Smooth muscle cell (in vitro differentiated cells): ENCODE measurements at regions not wholly inside any gene's neighbourhood (a gene's known extent, or its start where the extent isn't known, plus 50 kb on each side); places are given as distances from the start of the nearest gene placed in this dataset.
A peak's percentile ranks its signal among the peaks of the same experiment; 100 is the strongest.
"Not testable (repeated sequence)": the region's sequence is repeated elsewhere in the genome, so short reads cannot be mapped to it uniquely, and the experiment has no call there.

Experiments
- DNase-seq: peaks from one replicate; lab custom pipeline; 2025; ENCODE audit not compliant: unreplicated experiment; lab: John Stamatoyannopoulos, UW
- H2AFZ ChIP-seq: fragments of 200-600 bp; sonication (generic); 2 replicates; pipeline ENCODE4 v1.6.0; 2016; ENCODE audit warnings: antibody characterized with exemption, low read depth, mild to moderate bottlenecking
- H3F3A ChIP-seq: fragments of 200-600 bp; sonication (generic); 2 replicates; pipeline ENCODE4 v1.6.0; 2017; ENCODE audit warnings: antibody characterized with exemption, low read depth
- H3K27ac ChIP-seq: fragments of 200-600 bp; sonication (generic); 2 replicates; pipeline ENCODE4 v1.5.1; 2016; ENCODE audit warnings: low read depth, mild to moderate bottlenecking
- H3K27me3 ChIP-seq: fragments of 200-600 bp; sonication (generic); 2 replicates; pipeline ENCODE4 v1.6.1; 2016; ENCODE audit warnings: low read depth, mild to moderate bottlenecking
- H3K36me3 ChIP-seq: fragments of 200-600 bp; sonication (generic); 2 replicates; pipeline ENCODE4 v1.5.1; 2016; ENCODE audit warnings: low read depth
- H3K4me1 ChIP-seq: fragments of 200-600 bp; sonication (generic); 2 replicates; pipeline ENCODE4 v1.5.1; 2016; ENCODE audit warnings: low read depth
- H3K4me2 ChIP-seq: fragments of 200-600 bp; sonication (generic); 2 replicates; pipeline ENCODE4 v1.6.0; 2016; ENCODE audit warnings: mild to moderate bottlenecking
- H3K4me3 ChIP-seq: fragments of 200-600 bp; sonication (generic); 2 replicates; pipeline ENCODE4 v1.5.1; 2016; ENCODE audit warnings: mild to moderate bottlenecking
- H3K79me2 ChIP-seq: fragments of 200-600 bp; sonication (generic); 2 replicates; pipeline ENCODE4 v1.6.0; 2016; ENCODE audit warnings: low read depth, mild to moderate bottlenecking
- H3K9ac ChIP-seq: fragments of 200-600 bp; sonication (generic); 2 replicates; pipeline ENCODE4 v1.6.0; 2016; ENCODE audit warnings: low read depth
- H3K9me3 ChIP-seq: fragments of 200-600 bp; sonication (generic); replicated peaks from 2 replicates; pipeline ENCODE4 v1.5.1; 2016; ENCODE audit warnings: low read depth
- H4K20me1 ChIP-seq: fragments of 200-600 bp; sonication (generic); 2 replicates; pipeline ENCODE4 v1.6.0; 2016; ENCODE audit warnings: low read depth
- WGBS: methylation state at CpG from one replicate; pipeline ENCODE4 v1.1.7; 2016; ENCODE audit warnings: low lambda C conversion rate; 5-methylcytosine and 5-hydroxymethylcytosine counted together
- TF ChIP-seq, protein P1 (sequence below): fragments of 200-600 bp; sonication (generic); IDR thresholded peaks from 2 replicates; pipeline ENCODE4 v1.5.1; 2017; ENCODE audit warnings: borderline replicate concordance, mild to moderate bottlenecking, antibody characterized with exemption; ENCODE audit not compliant: insufficient read depth, poor library complexity, severe bottlenecking

- TF ChIP-seq, protein P1, sequence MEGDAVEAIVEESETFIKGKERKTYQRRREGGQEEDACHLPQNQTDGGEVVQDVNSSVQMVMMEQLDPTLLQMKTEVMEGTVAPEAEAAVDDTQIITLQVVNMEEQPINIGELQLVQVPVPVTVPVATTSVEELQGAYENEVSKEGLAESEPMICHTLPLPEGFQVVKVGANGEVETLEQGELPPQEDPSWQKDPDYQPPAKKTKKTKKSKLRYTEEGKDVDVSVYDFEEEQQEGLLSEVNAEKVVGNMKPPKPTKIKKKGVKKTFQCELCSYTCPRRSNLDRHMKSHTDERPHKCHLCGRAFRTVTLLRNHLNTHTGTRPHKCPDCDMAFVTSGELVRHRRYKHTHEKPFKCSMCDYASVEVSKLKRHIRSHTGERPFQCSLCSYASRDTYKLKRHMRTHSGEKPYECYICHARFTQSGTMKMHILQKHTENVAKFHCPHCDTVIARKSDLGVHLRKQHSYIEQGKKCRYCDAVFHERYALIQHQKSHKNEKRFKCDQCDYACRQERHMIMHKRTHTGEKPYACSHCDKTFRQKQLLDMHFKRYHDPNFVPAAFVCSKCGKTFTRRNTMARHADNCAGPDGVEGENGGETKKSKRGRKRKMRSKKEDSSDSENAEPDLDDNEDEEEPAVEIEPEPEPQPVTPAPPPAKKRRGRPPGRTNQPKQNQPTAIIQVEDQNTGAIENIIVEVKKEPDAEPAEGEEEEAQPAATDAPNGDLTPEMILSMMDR: peak; percentile 60
- no peaks in the 10 kb centered on the region for H3K4me1 ChIP-seq
- 31% methylated on average over 9 of the region's 9 CpGs for WGBS
- H3K4me2 ChIP-seq: peak overlapping the region; percentile 5
- no peak for DNase-seq
- H3K36me3 ChIP-seq: no peaks in the 10 kb centered on the region
- H3K9ac ChIP-seq: no peak overlapping the region
- no peaks in the 10 kb centered on the region for H3K79me2 ChIP-seq
- H3K9me3 ChIP-seq: no peaks in the 10 kb centered on the region
- no peak overlapping the region for H2AFZ ChIP-seq
- no peak overlapping the region for H3K27ac ChIP-seq
- no peak overlapping the region for H3K4me3 ChIP-seq
- no peaks in the 10 kb centered on the region for H3K27me3 ChIP-seq
- no peaks in the 10 kb centered on the region for H3F3A ChIP-seq
- no peaks in the 10 kb centered on the region for H4K20me1 ChIP-seq
Observed at GRCh38 chr7:142478479-142479220, 220.8 kb upstream of the PRSS58 start.

DNA sequence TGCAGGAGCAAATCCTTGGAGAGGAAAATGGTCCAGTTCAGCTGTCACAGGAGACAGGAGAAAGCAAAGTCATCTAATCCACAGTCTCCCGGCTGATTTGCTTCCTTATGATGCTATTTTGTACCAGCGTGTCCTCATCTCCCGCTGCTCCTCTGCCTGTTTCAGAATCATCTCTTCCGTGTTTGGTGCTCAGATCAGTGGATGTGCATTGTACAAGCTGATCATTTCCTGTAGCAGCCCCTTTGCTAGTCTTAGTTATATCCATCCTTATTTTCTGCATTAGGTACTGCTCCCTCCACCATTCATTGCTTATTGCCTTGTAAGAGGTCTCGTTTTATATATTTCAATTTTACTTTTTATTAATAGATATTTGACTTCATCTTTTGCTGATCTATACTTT is 219.9 kb upstream of the PRSS58 start:
- H3K79me2 ChIP-seq, H3K4me2 ChIP-seq, H3K36me3 ChIP-seq, H3K27me3 ChIP-seq, DNase-seq, H3K4me3 ChIP-seq, H3K9me3 ChIP-seq, H3K4me1 ChIP-seq, H3K27ac ChIP-seq, H2AFZ ChIP-seq, H3F3A ChIP-seq, H3K9ac ChIP-seq, H4K20me1 ChIP-seq: not testable (repeated sequence)
- WGBS: 86% methylated on average over 5 of the region's 5 CpGs

GRCh38 chr7:142477079-142477651 is 219.3 kb upstream of the PRSS58 start:
- WGBS: 81% methylated on average over 3 of the region's 3 CpGs
- Histone ChIP-seq H3K9me3 (no peaks in the 10 kb centered on the region), H3K27me3 (no peaks in the 10 kb centered on the region), H3K9ac (no peak overlapping the region), H3F3A (no peaks in the 10 kb centered on the region), H3K4me3 (no peak overlapping the region), H3K36me3 (no peaks in the 10 kb centered on the region), H3K4me2 (no peak overlapping the region), H2AFZ (no peak overlapping the region), H3K27ac (no peak overlapping the region), H4K20me1 (no peaks in the 10 kb centered on the region), H3K79me2 (no peaks in the 10 kb centered on the region), H3K4me1 (no peaks in the 10 kb centered on the region)
- DNase-seq: no peak
- TF ChIP-seq, protein P1: no peak

GRCh38 chr7:142476077-142476476 is 218.2 kb upstream of the PRSS58 start:
- Histone ChIP-seq H3F3A (no peaks in the 10 kb centered on the region), H3K4me3 (no peak overlapping the region), H3K79me2 (no peaks in the 10 kb centered on the region), H3K4me2 (no peak overlapping the region), H3K27ac (no peak overlapping the region), H3K27me3 (no peaks in the 10 kb centered on the region), H3K9ac (no peak overlapping the region), H3K4me1 (no peaks in the 10 kb centered on the region), H2AFZ (no peak overlapping the region), H3K36me3 (no peaks in the 10 kb centered on the region), H4K20me1 (no peaks in the 10 kb centered on the region), H3K9me3 (no peaks in the 10 kb centered on the region)
- TF ChIP-seq, protein P1: no peak
- WGBS: 77% methylated on average over 2 of the region's 2 CpGs
- DNase-seq: no peak
